Activated CD4-positive, alpha-beta T cell treated with anti-CD3 and anti-CD28 coated beads, Interleukin-10, Interleukin-2, amounts not matched to agents 100 ng/mL and 50 ng/mL, durations not matched to agents 16 hours and 8 hours (primary cell): ENCODE measurements at regions not wholly inside any gene's neighbourhood (a gene's known extent, or its start where the extent isn't known, plus 50 kb on each side); places are given as distances from the start of the nearest gene placed in this dataset.

ENCODE experiments used
- DNase-seq: peaks from one replicate; pipeline ENCODE4 v3.0.0-alpha.2; 2020

- no peak for DNase-seq
Measured at GRCh38 chr16:86632206-86632605, 53.9 kb downstream of the FOXL1 start.

GRCh38 chr16:86632944-86633343 lies 54.6 kb downstream of the FOXL1 start:
- no peak for DNase-seq

- no peak for DNase-seq
Measured at GRCh38 chr16:86634292-86634691, 55.9 kb downstream of the FOXL1 start.

- no peak for DNase-seq
Measured at GRCh38 chr16:86635176-86635876, 57.0 kb downstream of the FOXL1 start.

GRCh38 chr16:86635926-86636325 lies 57.6 kb downstream of the FOXL1 start:
- no peak for DNase-seq

- DNase-seq, result no peak
Measured at GRCh38 chr16:86637744-86638143, 59.4 kb downstream of the FOXL1 start.

- no peak for DNase-seq
Measured at GRCh38 chr16:86638642-86639041, 60.3 kb downstream of the FOXL1 start.

- no peak for DNase-seq
Measured at GRCh38 chr16:86639354-86639753, 61.0 kb downstream of the FOXL1 start.

- DNase-seq, result no peak
Measured at GRCh38 chr16:86640265-86640843, 62.0 kb downstream of the FOXL1 start.

- no peak for DNase-seq
Measured at GRCh38 chr16:86642087-86642486, 63.7 kb downstream of the FOXL1 start.

- no peak for DNase-seq
Measured at GRCh38 chr16:86643671-86644070, 65.3 kb downstream of the FOXL1 start.

- DNase-seq, result no peak
Measured at GRCh38 chr16:86647561-86647960, 69.2 kb downstream of the FOXL1 start.

- DNase-seq, result no peak
Measured at GRCh38 chr16:86649875-86650274, 71.5 kb downstream of the FOXL1 start.

GRCh38 chr16:86651013-86651627 lies 72.8 kb downstream of the FOXL1 start:
- no peak for DNase-seq

- no peak for DNase-seq
Measured at GRCh38 chr16:86651823-86652222, 73.5 kb downstream of the FOXL1 start.

GRCh38 chr16:86653285-86654006 lies 75.1 kb downstream of the FOXL1 start:
- DNase-seq, result no peak

GRCh38 chr16:86657972-86658371 lies 79.6 kb downstream of the FOXL1 start:
- DNase-seq, result no peak

GRCh38 chr16:86660623-86661022 lies 82.3 kb downstream of the FOXL1 start:
- DNase-seq, result no peak

- DNase-seq, result no peak
Measured at GRCh38 chr16:86661706-86662105, 83.4 kb downstream of the FOXL1 start.

- DNase-seq, result no peak
Measured at GRCh38 chr16:86662195-86662594, 83.8 kb downstream of the FOXL1 start.

- no peak for DNase-seq
Measured at GRCh38 chr16:86662740-86663139, 84.4 kb downstream of the FOXL1 start.

GRCh38 chr16:86663685-86664521 lies 85.6 kb downstream of the FOXL1 start:
- peak; percentile 51 for DNase-seq
